ENCODE measurements at regions not wholly inside any gene's neighbourhood (a gene's known extent, or its start where the extent isn't known, plus 50 kb on each side); places are given as distances from the start of the nearest gene placed in this dataset.

DNA sequence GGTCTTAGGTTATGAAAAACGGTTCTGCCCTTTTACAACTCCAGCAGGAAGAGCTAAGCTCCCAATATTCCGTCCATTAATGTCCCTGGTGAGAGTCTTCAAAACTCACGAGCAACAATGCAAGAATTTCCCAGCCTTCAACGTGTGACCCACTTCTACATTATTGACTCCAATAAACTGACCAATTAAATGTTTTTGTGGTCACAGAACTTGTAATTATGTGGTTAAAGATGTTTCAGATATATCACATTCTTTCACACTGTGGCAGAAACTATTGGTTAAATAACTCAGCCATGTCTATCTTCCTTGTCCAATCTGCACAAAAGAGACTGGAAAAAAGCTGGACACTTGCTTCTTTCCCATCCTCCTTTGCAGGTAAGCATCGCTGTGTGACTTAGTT lies 286.6 kb upstream of the ADAMTS9 start:
- no peak overlapping the region for H3K4me3 ChIP-seq
- 62 to 72% (median 63%) methylated on average over 5 of the region's 5 CpGs for WGBS, 3 donors
- intact Hi-C loops (cut with DNase I), result no loop called here
- ATAC-seq, result no peak
- no peaks in the 10 kb centered on the region for H3K36me3 ChIP-seq (ENCODE audit: insufficient read depth in 1 of 2, low read depth in 1 of 2)
- TF ChIP-seq, protein P1, sequence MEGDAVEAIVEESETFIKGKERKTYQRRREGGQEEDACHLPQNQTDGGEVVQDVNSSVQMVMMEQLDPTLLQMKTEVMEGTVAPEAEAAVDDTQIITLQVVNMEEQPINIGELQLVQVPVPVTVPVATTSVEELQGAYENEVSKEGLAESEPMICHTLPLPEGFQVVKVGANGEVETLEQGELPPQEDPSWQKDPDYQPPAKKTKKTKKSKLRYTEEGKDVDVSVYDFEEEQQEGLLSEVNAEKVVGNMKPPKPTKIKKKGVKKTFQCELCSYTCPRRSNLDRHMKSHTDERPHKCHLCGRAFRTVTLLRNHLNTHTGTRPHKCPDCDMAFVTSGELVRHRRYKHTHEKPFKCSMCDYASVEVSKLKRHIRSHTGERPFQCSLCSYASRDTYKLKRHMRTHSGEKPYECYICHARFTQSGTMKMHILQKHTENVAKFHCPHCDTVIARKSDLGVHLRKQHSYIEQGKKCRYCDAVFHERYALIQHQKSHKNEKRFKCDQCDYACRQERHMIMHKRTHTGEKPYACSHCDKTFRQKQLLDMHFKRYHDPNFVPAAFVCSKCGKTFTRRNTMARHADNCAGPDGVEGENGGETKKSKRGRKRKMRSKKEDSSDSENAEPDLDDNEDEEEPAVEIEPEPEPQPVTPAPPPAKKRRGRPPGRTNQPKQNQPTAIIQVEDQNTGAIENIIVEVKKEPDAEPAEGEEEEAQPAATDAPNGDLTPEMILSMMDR (IDR thresholded peaks at IDR 0.05), result no peak
- no peaks in the 10 kb centered on the region for H3K27me3 ChIP-seq (ENCODE audit: insufficient read depth in 3 of 3, low read length in 2 of 3)
- no peaks in the 10 kb centered on the region for H3K9me3 ChIP-seq
- H3K4me1 ChIP-seq, result no peaks in the 10 kb centered on the region
- H3K27ac ChIP-seq, result no peak overlapping the region
- no peak for DNase-seq

DNA sequence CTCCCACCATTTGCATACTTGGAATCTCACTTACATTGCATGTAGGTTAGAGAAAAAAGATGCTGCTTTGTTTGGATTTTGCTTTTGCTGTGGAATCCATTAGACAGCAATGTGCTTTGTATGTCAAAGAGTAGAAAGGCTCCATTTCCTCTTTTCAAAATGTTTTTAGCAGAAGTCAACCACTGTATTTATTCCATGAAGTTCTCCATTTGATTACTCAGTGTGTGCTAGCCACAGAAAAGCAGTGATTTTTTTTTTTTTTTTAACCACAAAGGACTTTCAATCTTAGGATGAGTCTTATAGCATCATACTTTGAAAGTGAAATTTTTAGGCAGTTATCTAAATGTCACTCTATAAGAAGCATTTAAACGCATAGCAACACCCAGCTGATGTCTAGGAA lies 285.0 kb upstream of the ADAMTS9 start:
- no peaks in the 10 kb centered on the region for H3K27me3 ChIP-seq (ENCODE audit: insufficient read depth in 3 of 3, low read length in 2 of 3)
- H3K36me3 ChIP-seq (ENCODE audit: insufficient read depth in 1 of 2, low read depth in 1 of 2), result no peaks in the 10 kb centered on the region
- intact Hi-C loops (cut with DNase I), result no loop called here
- H3K27ac ChIP-seq, result no peak overlapping the region
- TF ChIP-seq, protein P1 (IDR thresholded peaks at IDR 0.05), result no peak
- no peak for DNase-seq
- H3K9me3 ChIP-seq, result no peaks in the 10 kb centered on the region
- 83 to 95% (median 89%) methylated on average over 1 of the region's 1 CpG for WGBS, 3 donors
- no peak overlapping the region for H3K4me3 ChIP-seq
- H3K4me1 ChIP-seq, result no peaks in the 10 kb centered on the region
- no peak for ATAC-seq

DNA sequence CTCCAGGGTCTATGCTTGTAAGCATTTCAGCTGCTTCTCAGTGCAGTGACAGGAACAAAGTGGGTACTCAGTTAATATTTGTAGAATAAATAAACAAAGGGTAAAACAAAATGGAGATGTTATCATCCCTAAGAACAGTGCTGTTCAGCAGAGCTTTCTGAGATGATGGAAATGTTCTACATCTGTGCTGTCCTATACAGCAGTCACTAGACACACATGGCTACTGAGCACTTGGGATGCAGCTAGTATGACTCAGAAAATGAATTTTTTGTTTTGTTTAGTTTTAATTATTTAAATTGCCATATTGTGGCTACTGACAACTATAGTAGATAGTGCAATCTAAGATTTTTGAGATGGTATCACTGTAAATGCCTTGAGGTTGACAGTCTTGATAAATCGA lies 283.8 kb upstream of the ADAMTS9 start:
- Histone ChIP-seq H3K4me3 (no peak overlapping the region), H3K36me3 (ENCODE audit: insufficient read depth in 1 of 2, low read depth in 1 of 2) (no peaks in the 10 kb centered on the region), H3K9me3 (no peaks in the 10 kb centered on the region), H3K27ac (no peak overlapping the region), H3K4me1 (no peaks in the 10 kb centered on the region), H3K27me3 (ENCODE audit: insufficient read depth in 3 of 3, low read length in 2 of 3) (no peaks in the 10 kb centered on the region)
- WGBS, 3 donors, result 39 to 95% (median 91%) methylated on average over 1 of the region's 1 CpG
- TF ChIP-seq, protein P1 (IDR thresholded peaks at IDR 0.05), result no peak
- ATAC-seq (no peak), DNase-seq (no peak)
- intact Hi-C loops (cut with DNase I), result no loop called here

DNA sequence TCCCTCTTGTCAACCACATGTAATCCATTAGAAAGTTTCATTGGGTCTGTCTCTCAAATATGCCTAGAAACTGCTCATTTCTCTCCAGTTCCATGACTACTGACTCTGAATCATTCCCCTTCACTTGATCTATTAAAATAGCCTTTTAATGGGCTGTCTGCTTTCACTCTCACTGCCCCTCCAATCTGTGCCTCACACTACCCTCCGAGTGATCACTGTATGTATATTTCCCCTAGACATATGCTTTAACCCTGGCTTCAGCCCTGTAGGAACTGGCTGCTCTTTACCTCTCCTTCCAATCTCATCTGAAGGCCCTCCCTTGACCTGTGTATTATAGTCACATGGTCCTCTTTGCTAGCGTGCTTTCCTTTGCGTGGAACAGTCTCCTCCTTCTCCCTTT lies 282.8 kb upstream of the ADAMTS9 start:
- no peak for DNase-seq
- Histone ChIP-seq H3K36me3 (ENCODE audit: insufficient read depth in 1 of 2, low read depth in 1 of 2) (no peaks in the 10 kb centered on the region), H3K4me1 (no peaks in the 10 kb centered on the region), H3K27ac (no peak overlapping the region), H3K27me3 (ENCODE audit: insufficient read depth in 3 of 3, low read length in 2 of 3) (no peaks in the 10 kb centered on the region), H3K9me3 (no peaks in the 10 kb centered on the region), H3K4me3 (no peak overlapping the region)
- TF ChIP-seq, protein P1 (IDR thresholded peaks at IDR 0.05), result no peak
- intact Hi-C loops (cut with DNase I), result no loop called here
- no peak for ATAC-seq
- 92 to 97% (median 94%) methylated on average over 3 of the region's 3 CpGs for WGBS, 3 donors

DNA sequence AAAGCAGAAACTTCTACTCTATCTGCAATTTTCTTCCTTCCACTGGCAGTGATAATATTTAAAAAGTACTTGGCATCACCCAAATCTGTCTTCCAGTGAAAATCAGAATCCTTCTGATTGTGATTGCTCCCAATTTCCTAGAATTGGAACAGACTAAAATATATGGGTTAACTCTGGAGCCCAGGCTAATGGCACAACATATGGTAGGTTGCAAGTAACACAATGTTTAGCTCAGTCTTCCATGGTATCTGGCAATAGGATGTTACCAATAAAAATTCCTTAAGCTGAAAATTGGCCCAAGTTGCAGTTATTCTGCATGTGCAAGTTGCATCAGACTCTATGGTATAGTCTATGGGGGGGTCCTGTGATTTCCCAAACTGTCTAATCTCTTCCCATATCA lies 273.5 kb upstream of the ADAMTS9 start:
- no peak overlapping the region for H3K27ac ChIP-seq
- no peaks in the 10 kb centered on the region for H3K27me3 ChIP-seq (ENCODE audit: insufficient read depth in 3 of 3, low read length in 2 of 3)
- TF ChIP-seq, protein P1 (IDR thresholded peaks at IDR 0.05), result no peak
- no peak for ATAC-seq
- no peak for DNase-seq
- intact Hi-C loops (cut with DNase I), result no loop called here
- no peaks in the 10 kb centered on the region for H3K9me3 ChIP-seq
- H3K4me1 ChIP-seq, result peaks cover 12% of the 10 kb centered on the region
- H3K36me3 ChIP-seq (ENCODE audit: insufficient read depth in 1 of 2, low read depth in 1 of 2), result no peaks in the 10 kb centered on the region
- no peak overlapping the region for H3K4me3 ChIP-seq
